Suprapubic skin (tissue), 4 donors: ENCODE measurements at regions not wholly inside any gene's neighbourhood (a gene's known extent, or its start where the extent isn't known, plus 50 kb on each side); places are given as distances from the start of the nearest gene placed in this dataset.

ENCODE experiments used
- DNase-seq, 2 donors: peaks; one replicate each; pipeline ENCODE4 v3.0.0-alpha.2; 2019; ENCODE audit warnings: low spot score in 2 of 2
- H3K27ac ChIP-seq: fragments of 200-600 bp; sonication (generic); one replicate; pipeline ENCODE4 v1.5.1; 2019
- H3K27me3 ChIP-seq: fragments of 200-600 bp; sonication (generic); one replicate; pipeline ENCODE4 v1.5.1; 2019
- H3K36me3 ChIP-seq: fragments of 200-600 bp; sonication (generic); one replicate; pipeline ENCODE4 v1.5.1; 2019
- H3K4me1 ChIP-seq: fragments of 200-600 bp; sonication (generic); one replicate; pipeline ENCODE4 v1.5.1; 2019
- H3K4me3 ChIP-seq: fragments of 200-600 bp; sonication (generic); one replicate; pipeline ENCODE4 v1.5.1; 2019; ENCODE audit warnings: mild to moderate bottlenecking
- H3K9me3 ChIP-seq: fragments of 200-600 bp; sonication (generic); one replicate; pipeline ENCODE4 v1.5.1; 2019
- EP300 ChIP-seq: sonication (generic); formaldehyde crosslinking; IDR thresholded peaks from one replicate; pipeline ENCODE4 v1.6.1; 2017; ENCODE audit warnings: antibody characterized with exemption
- POLR2A ChIP-seq, 2 donors: fragments of 450-650 bp; IDR thresholded peaks; one replicate each; pipeline ENCODE4 v1.6.1; 2017; ENCODE audit warnings: antibody characterized with exemption in 2 of 2, mild to moderate bottlenecking in 2 of 2, moderate library complexity in 2 of 2
- POLR2AphosphoS5 ChIP-seq, 3 donors: sonication (generic); formaldehyde crosslinking; IDR thresholded peaks; one replicate each; pipeline ENCODE4 v1.6.1; 2017; ENCODE audit warnings: antibody characterized with exemption in 3 of 3
- WGBS: methylation state at CpG from one replicate; pipeline ENCODE4 v1.1.5; 2018; 5-methylcytosine and 5-hydroxymethylcytosine counted together
- TF ChIP-seq, protein P1 (sequence below), 2 donors: fragments of 200-600 bp in 1 of 2; fragments of 450-650 bp in 1 of 2; sonication (generic) in 1 of 2; IDR thresholded peaks; one replicate each; pipeline ENCODE4 v1.5.1; 2016 to 2019; ENCODE audit warnings: antibody characterized with exemption in 2 of 2, mild to moderate bottlenecking in 1 of 2, moderate library complexity in 1 of 2

GRCh38 chr13:61358599-61358998, 57.0 kb downstream of the PCDH20 start:
- H3K4me1 ChIP-seq: no peaks in the 10 kb centered on the region
- no peak overlapping the region for H3K4me3 ChIP-seq
- WGBS: 65% methylated on average over 1 of the region's 1 CpG
- H3K9me3 ChIP-seq: no peaks in the 10 kb centered on the region
- no peaks in the 10 kb centered on the region for H3K36me3 ChIP-seq
- no peak for TF ChIP-seq EP300
- no peak for TF ChIP-seq POLR2AphosphoS5 (IDR thresholded peaks at IDR 0.05)
- no peak for TF ChIP-seq POLR2A (IDR thresholded peaks at IDR 0.05)
- TF ChIP-seq, protein P1, sequence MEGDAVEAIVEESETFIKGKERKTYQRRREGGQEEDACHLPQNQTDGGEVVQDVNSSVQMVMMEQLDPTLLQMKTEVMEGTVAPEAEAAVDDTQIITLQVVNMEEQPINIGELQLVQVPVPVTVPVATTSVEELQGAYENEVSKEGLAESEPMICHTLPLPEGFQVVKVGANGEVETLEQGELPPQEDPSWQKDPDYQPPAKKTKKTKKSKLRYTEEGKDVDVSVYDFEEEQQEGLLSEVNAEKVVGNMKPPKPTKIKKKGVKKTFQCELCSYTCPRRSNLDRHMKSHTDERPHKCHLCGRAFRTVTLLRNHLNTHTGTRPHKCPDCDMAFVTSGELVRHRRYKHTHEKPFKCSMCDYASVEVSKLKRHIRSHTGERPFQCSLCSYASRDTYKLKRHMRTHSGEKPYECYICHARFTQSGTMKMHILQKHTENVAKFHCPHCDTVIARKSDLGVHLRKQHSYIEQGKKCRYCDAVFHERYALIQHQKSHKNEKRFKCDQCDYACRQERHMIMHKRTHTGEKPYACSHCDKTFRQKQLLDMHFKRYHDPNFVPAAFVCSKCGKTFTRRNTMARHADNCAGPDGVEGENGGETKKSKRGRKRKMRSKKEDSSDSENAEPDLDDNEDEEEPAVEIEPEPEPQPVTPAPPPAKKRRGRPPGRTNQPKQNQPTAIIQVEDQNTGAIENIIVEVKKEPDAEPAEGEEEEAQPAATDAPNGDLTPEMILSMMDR (IDR thresholded peaks at IDR 0.05): no peak
- no peak for DNase-seq
- no peaks in the 10 kb centered on the region for H3K27me3 ChIP-seq
- no peak overlapping the region for H3K27ac ChIP-seq

DNA sequence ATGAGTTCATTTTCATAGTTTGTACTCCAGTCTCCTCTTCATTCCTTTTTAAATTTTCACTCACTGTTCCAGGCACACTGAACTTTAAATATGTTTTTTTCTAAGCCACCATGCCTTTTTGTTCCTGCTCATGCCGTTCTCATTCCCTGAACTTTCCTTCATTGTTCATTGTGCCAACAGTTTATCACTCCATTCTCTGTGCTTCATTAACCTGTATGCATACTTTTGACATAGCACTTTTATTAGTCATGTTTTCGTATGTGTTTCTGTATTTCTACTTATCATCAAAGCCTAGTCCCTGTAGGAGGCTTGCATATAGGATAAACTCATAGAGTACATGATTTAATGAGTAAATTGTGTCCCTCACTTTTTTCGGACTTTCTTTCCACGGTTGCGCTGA, 65.3 kb downstream of the PCDH20 start:
- Histone ChIP-seq H3K27me3 (no peaks in the 10 kb centered on the region), H3K27ac (no peak overlapping the region), H3K4me3 (no peak overlapping the region), H3K9me3 (no peaks in the 10 kb centered on the region), H3K36me3 (no peaks in the 10 kb centered on the region), H3K4me1 (no peaks in the 10 kb centered on the region)
- TF ChIP-seq, protein P1 (IDR thresholded peaks at IDR 0.05): no peak
- TF ChIP-seq POLR2A (IDR thresholded peaks at IDR 0.05): no peak
- TF ChIP-seq EP300: no peak
- TF ChIP-seq POLR2AphosphoS5 (IDR thresholded peaks at IDR 0.05): no peak
- WGBS: 78% methylated on average over 5 of the region's 5 CpGs
- DNase-seq: no peak

- Histone ChIP-seq H3K36me3 (no peaks in the 10 kb centered on the region), H3K4me3 (no peak overlapping the region), H3K9me3 (peaks cover 5% of the 10 kb centered on the region), H3K27ac (no peak overlapping the region), H3K4me1 (no peaks in the 10 kb centered on the region), H3K27me3 (no peaks in the 10 kb centered on the region)
- 100% methylated on average over 2 of the region's 45 CpGs for WGBS
- TF ChIP-seq, protein P1 (IDR thresholded peaks at IDR 0.05): no peak
- TF ChIP-seq POLR2AphosphoS5 (IDR thresholded peaks at IDR 0.05) (no peak), POLR2A (IDR thresholded peaks at IDR 0.05) (no peak), EP300 (no peak)
- DNase-seq: no peak
These were observed 76.5 kb downstream of the PCDH20 start for GRCh38 chr13:61339054-61339621.

DNA sequence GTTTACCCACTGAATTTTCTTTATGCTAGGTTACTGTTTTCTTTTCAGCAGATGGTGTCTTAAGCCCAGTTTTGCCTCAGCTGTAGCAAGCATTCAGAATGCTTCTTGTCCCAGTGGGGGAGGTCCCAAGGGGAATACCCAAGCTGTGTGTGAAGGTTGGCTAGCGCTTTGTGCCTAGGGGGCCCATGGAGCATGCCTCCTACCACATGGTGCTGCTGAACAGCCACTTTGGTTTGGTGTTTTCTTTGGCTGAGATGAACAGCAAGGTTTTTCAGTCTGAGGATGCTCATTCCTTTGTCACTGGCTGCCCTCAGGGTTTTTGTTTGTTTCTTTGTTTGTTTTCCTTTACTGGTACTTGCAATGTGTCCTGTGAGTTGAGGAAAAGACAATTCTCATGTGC, 99.0 kb downstream of the PCDH20 start:
- H3K4me1 ChIP-seq: no peaks in the 10 kb centered on the region
- 69% methylated on average over 1 of the region's 1 CpG for WGBS
- no peak for DNase-seq
- TF ChIP-seq POLR2AphosphoS5 (IDR thresholded peaks at IDR 0.05): no peak
- H3K4me3 ChIP-seq: no peak overlapping the region
- no peak overlapping the region for H3K27ac ChIP-seq
- peaks cover 5% of the 10 kb centered on the region for H3K9me3 ChIP-seq
- no peaks in the 10 kb centered on the region for H3K27me3 ChIP-seq
- H3K36me3 ChIP-seq: no peaks in the 10 kb centered on the region

GRCh38 chr13:61294467-61295191, 121.0 kb downstream of the PCDH20 start:
- H3K27me3 ChIP-seq: no peaks in the 10 kb centered on the region
- no peaks in the 10 kb centered on the region for H3K4me1 ChIP-seq
- no peaks in the 10 kb centered on the region for H3K36me3 ChIP-seq
- 90% methylated on average over 2 of the region's 2 CpGs for WGBS
- DNase-seq: no peak
- H3K4me3 ChIP-seq: no peak overlapping the region
- no peaks in the 10 kb centered on the region for H3K9me3 ChIP-seq
- H3K27ac ChIP-seq: no peak overlapping the region
- TF ChIP-seq POLR2A (IDR thresholded peaks at IDR 0.05) (no peak), POLR2AphosphoS5 (IDR thresholded peaks at IDR 0.05) (no peak)
- TF ChIP-seq, protein P1 (IDR thresholded peaks at IDR 0.05): no peak
